Calu3 (cell line): ENCODE measurements at regions not wholly inside any gene's neighbourhood (a gene's known extent, or its start where the extent isn't known, plus 50 kb on each side); places are given as distances from the start of the nearest gene placed in this dataset.

Experiments used
- BruUV-seq: library from RNA; stranded (reverse); fragments of 400-500 nt; replicated peaks from 2 replicates; lab custom pipeline; 2021; lab: Mats Ljungman, UMichigan
- CTCF ChIA-PET: fragments of 300-600 bp; sonication (Branson Sonifier 250); formaldehyde crosslinking; loops from one replicate; lab custom pipeline; 2022; ENCODE audit warnings: antibody characterized with exemption; lab: Charles Lee
- DNase-seq: peaks from one replicate; pipeline ENCODE4 v3.0.0; 2022
- H3K27ac Mint-ChIP-seq: one replicate; pipeline ENCODE4 v1.8.0; 2022; ENCODE audit warnings: mixed read lengths; ENCODE audit not compliant: unreplicated experiment
- H3K27me3 Mint-ChIP-seq: one replicate; pipeline ENCODE4 v1.8.0; 2022; ENCODE audit warnings: mixed read lengths; ENCODE audit not compliant: unreplicated experiment
- H3K36me3 Mint-ChIP-seq: one replicate; pipeline ENCODE4 v1.8.0; 2022; ENCODE audit warnings: mild to moderate bottlenecking, moderate library complexity, mixed read lengths; ENCODE audit not compliant: insufficient read depth, unreplicated experiment
- H3K4me1 Mint-ChIP-seq: one replicate; pipeline ENCODE4 v1.8.0; 2022; ENCODE audit warnings: mild to moderate bottlenecking, low read depth, mixed read lengths; ENCODE audit not compliant: unreplicated experiment
- H3K4me3 Mint-ChIP-seq: one replicate; pipeline ENCODE4 v1.8.0; 2022; ENCODE audit warnings: mild to moderate bottlenecking, low read depth, moderate library complexity, mixed read lengths; ENCODE audit not compliant: unreplicated experiment
- H3K9me3 Mint-ChIP-seq: one replicate; pipeline ENCODE4 v1.8.0; 2022; ENCODE audit warnings: low read depth, mixed read lengths; ENCODE audit not compliant: unreplicated experiment
- intact Hi-C: fragments of 100-400 bp; cut with micrococcal nuclease; formaldehyde crosslinking; loops from one replicate; pipeline ENCODE4 v1.10.0; 2022; ENCODE audit not compliant: unreplicated experiment
- TF ChIP-seq, protein P1 (sequence below): fragments of 200-600 bp; IDR thresholded peaks from one replicate; pipeline ENCODE4 v1.8.0; 2022; ENCODE audit warnings: antibody characterized with exemption; ENCODE audit not compliant: unreplicated experiment

DNA sequence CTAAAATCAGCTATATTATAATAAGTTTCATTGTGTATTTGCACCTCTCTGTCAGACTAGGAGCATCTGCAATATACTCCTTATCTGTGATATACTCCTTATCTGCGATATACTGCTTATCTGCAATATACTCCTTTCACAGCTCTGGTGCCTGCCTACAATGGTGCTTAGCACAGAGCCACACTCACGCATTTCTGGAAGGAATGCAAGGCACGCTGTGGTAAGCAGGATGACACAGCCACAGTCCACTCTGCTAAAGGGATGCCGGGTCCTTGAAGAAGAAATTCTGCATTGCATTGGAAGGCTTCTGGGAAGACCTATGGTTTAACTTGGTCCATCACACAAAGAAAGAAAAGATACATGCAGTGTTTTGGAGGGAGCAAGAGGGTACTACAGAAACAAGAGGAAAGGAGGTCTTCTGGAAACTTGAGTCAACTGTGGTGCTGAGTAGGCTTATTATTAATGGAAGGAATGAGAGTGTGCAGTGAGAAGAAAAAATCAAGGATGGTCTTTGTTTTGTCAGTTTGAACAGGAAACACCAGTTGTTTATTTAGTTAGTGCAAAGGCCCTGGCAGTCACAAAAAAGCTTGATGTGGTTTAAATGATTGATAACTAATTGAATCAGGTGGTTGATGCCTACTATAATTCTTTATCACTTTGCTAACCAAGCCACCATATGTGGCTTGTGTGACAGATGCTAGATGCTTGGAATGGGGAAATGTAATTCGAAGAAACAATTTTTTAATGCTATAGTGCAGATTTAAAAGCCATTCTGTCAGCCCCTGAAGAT lies 342.3 kb downstream of the GRXCR1 start:
- TF ChIP-seq, protein P1, sequence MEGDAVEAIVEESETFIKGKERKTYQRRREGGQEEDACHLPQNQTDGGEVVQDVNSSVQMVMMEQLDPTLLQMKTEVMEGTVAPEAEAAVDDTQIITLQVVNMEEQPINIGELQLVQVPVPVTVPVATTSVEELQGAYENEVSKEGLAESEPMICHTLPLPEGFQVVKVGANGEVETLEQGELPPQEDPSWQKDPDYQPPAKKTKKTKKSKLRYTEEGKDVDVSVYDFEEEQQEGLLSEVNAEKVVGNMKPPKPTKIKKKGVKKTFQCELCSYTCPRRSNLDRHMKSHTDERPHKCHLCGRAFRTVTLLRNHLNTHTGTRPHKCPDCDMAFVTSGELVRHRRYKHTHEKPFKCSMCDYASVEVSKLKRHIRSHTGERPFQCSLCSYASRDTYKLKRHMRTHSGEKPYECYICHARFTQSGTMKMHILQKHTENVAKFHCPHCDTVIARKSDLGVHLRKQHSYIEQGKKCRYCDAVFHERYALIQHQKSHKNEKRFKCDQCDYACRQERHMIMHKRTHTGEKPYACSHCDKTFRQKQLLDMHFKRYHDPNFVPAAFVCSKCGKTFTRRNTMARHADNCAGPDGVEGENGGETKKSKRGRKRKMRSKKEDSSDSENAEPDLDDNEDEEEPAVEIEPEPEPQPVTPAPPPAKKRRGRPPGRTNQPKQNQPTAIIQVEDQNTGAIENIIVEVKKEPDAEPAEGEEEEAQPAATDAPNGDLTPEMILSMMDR: no peak
- intact Hi-C loops: no loop called here
- DNase-seq: no peak
- peaks cover 7% of the 10 kb centered on the region for H3K9me3 Mint-ChIP-seq
- H3K27ac Mint-ChIP-seq: no peak overlapping the region
- CTCF ChIA-PET: no interaction called here
- no TSS peak for BruUV-seq
- no peaks in the 10 kb centered on the region for H3K36me3 Mint-ChIP-seq
- no peaks in the 10 kb centered on the region for H3K4me1 Mint-ChIP-seq
- no peak overlapping the region for H3K4me3 Mint-ChIP-seq
- H3K27me3 Mint-ChIP-seq: no peaks in the 10 kb centered on the region

DNA sequence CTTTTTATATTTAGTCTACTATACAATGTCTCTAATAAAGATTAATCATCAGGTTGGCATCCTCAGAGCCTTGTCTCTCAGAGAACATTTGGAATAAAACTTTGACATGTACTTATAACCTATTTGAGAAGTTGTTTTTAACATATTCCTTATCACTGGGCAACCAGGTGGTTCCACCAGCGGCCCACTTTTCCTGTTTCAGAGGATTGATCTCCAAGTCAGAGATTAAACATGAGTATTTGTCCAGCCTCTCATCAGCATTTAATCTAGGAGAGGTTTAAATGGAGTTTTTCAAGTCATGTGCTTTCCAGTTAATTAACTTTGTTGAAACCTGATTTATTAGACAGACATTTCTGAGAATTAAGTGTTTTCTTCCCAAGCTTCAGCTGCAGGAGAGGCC lies 345.5 kb downstream of the GRXCR1 start:
- no peak for DNase-seq
- Mint-ChIP-seq H3K9me3 (peaks cover 12% of the 10 kb centered on the region), H3K27me3 (no peaks in the 10 kb centered on the region), H3K4me3 (no peak overlapping the region), H3K4me1 (no peaks in the 10 kb centered on the region), H3K36me3 (no peaks in the 10 kb centered on the region), H3K27ac (no peak overlapping the region)
- intact Hi-C loops: no loop called here
- TF ChIP-seq, protein P1: no peak
- CTCF ChIA-PET: no interaction called here
- no TSS peak for BruUV-seq

DNA sequence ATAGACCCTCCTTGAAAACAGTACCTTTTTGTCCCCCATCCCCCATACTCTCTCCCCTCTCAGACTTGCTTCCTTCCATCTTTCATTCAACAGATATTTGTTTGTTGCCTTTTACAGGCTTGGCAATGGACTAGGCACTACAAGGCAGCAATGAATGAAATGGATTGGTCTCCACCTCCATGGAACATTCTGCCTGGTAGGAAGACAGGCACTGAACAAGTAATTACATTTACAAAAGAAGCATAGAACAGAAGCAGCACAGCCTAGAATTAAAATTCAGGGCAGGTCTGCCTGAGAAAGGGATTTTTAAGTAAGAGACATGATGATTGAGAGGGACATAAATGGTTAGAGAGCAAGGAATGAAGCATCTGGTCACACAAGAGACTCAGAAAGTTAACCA lies 346.1 kb downstream of the GRXCR1 start:
- Mint-ChIP-seq H3K27me3 (no peaks in the 10 kb centered on the region), H3K27ac (no peak overlapping the region), H3K9me3 (peaks cover 12% of the 10 kb centered on the region), H3K4me3 (no peak overlapping the region), H3K4me1 (no peaks in the 10 kb centered on the region), H3K36me3 (no peaks in the 10 kb centered on the region)
- TF ChIP-seq, protein P1: no peak
- DNase-seq: no peak
- intact Hi-C loops: no loop called here
- no TSS peak for BruUV-seq
- CTCF ChIA-PET: no interaction called here

DNA sequence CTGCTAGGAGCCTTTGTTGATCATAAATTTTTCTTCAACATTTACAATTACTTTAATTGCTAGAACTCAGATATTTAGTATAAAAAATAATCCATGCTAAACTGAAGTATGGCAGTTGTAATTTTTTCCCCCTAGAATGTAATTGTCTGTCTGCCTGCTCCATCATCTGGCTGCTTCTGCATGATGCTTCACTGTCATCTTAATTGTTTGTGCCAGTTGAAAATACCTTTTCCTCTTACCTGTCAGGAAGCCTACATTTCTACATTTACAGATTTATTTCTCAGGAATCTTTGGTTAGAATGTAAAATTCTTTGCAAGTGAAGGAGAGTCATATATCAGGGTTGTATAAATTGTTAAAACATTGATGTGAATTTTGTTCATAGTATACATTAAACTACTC lies 348.6 kb downstream of the GRXCR1 start:
- TF ChIP-seq, protein P1: no peak
- BruUV-seq: no TSS peak
- Mint-ChIP-seq H3K4me3 (no peak overlapping the region), H3K27me3 (no peaks in the 10 kb centered on the region), H3K4me1 (no peaks in the 10 kb centered on the region), H3K27ac (no peak overlapping the region), H3K9me3 (peaks cover 12% of the 10 kb centered on the region), H3K36me3 (no peaks in the 10 kb centered on the region)
- DNase-seq: no peak
- CTCF ChIA-PET: no interaction called here
- intact Hi-C loops: no loop called here
